ENCODE measurements at regions not wholly inside any gene's neighbourhood (a gene's known extent, or its start where the extent isn't known, plus 50 kb on each side); places are given as distances from the start of the nearest gene placed in this dataset.

GRCh38 chr2:126774290-126774689, 118.3 kb downstream of the GYPC start:
- DNase-seq (ENCODE audit: low read depth, low spot score): no peak

GRCh38 chr2:126774761-126775160, 118.8 kb downstream of the GYPC start:
- DNase-seq (ENCODE audit: low read depth, low spot score): no peak

DNA sequence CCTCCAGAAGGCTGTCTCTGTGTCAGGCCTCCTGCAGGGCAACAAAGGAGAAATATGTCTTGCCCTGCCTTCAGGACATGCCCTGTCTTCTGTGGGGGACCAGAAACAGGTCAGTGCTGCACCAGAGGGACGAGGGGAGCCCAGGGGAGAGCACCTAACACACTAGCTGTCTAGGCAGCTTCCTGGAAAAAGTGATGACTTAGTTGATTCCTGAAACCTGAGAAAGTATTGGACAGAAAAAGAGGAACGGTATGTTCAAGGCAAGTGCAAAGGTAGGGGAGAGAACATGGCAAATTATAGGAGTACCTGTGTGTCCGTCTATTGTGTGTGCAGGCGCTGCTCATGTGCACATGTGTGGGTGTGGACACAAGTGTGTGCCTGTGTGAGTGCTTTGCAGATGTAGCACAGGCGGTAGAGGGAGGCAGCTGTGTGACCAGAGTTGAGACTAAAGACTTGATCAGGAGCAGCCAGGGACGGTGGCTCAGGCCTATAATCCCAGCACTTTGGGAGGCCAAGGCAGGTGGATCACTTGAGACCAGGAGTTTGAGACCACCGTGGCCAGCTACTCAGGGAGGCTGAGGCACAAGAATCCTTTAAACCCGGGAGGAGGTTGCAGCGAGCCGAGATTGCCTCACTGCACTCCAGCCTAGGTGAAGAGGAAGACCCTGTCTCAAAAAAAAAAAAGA, 119.5 kb downstream of the GYPC start:
- no peak for DNase-seq (ENCODE audit: low read depth, low spot score)

- DNase-seq (ENCODE audit: low read depth, low spot score): no peak
These were observed 120.3 kb downstream of the GYPC start for GRCh38 chr2:126776255-126776654.

GRCh38 chr2:126776692-126777619, 121.0 kb downstream of the GYPC start:
- peak; percentile 39 for DNase-seq (ENCODE audit: low read depth, low spot score)

DNA sequence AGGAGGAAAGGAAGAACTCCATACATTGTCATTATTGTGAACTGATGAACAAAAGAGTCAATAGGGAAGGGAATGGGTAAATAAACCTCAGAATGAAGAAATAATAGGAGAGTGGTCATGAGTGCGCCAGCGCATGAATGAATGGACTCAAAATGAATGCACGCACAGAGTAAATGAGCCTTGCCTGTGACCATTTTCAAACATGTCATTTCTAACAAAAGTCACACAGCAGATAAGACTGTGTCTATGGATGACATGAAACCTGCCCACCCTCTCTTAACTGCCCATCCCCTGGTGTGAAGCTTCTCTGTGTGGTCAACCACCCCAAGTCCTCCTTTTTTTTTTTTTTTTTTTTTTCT, 121.1 kb upstream of the TEX51 start:
- no peak for DNase-seq (ENCODE audit: low read depth, low spot score)

DNA sequence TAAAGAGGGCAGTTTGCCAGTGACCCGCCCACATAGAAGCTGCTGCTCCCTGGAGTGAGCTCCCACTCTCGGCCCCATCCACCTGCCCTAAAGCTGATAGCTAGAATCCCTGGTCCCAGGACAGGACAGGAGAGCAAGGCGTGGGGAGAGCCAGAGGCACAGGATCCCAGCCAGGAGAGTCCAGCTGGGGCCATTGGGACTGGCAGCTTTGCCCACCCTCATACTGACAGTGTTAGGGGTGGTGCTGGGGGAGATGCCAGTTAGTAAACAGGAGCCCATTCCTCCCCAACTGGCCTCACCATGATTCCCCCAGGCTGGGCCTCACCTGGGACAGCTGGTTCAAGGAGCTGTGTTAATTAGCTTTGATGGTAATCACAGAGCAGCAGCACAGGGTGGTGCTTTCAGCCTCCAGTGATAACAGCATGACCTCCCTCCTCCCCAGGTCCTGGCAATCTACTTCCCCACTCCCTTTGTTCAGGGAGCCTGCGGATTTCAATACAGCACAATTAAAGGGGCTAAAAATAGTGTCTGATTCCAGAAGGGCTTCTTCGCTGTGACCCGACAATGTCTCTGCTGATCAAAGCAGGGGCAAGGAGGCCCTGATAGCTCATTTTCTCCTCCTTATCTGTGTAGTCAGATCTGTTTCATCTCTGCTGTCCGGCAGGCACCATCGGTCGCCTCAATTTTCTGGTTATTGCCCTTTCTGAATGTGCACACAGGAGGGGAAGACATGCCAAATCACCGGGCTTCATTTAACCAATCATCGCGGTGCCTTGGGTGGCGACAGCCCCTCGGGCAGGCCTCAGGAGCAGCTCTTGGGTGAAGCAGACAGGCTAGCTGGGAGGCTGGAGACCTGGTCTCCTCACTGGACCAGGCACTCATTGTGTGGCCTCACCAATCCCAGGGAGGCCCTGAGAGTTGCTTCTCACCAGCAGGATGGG, 119.9 kb upstream of the TEX51 start:
- DNase-seq (ENCODE audit: low read depth, low spot score): no peak

- DNase-seq (ENCODE audit: low read depth, low spot score): no peak
These were observed 117.5 kb upstream of the TEX51 start for GRCh38 chr2:126781206-126781605.

DNA sequence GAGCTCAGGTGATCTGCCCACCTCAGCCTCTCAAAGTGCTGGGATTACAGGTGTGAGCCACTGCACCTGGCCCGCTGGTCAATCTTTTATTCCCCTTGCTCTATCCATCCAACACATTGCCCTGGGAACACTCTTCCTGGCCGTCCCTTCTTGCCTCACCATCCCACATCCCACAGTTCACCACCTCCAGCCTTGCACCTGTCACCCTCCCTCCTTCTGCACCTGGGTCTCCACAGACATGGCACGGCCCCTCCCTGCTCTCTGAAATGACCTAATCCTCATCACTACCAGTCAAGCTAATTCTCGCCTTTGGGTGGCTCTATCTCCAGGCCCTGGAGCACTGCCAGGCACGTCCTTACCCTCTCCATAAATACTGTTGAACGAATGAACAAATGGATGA, 116.9 kb upstream of the TEX51 start:
- DNase-seq (ENCODE audit: low read depth, low spot score): no peak

- no peak for DNase-seq (ENCODE audit: low read depth, low spot score)
These were observed 116.0 kb upstream of the TEX51 start for GRCh38 chr2:126782648-126783047.

DNA sequence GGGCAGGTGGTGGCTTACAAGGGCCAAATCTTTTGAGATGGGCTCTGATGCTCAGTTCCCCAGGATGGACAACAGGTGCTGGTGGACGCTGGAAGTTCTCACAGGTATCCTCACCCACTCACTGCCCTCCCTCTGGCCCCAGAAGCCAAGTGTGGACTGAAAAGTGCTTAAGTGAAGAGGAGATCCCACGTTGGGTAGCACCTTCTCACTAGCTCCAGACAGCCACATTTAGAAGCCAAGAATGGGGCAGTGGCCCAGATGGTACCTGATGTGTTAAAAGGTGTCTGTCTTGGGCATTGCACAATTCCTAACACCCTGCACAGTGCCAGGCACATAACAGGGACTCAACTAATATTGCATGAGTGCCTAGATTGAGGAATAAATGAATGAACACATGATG, 115.3 kb upstream of the TEX51 start:
- DNase-seq (ENCODE audit: low read depth, low spot score): no peak

DNA sequence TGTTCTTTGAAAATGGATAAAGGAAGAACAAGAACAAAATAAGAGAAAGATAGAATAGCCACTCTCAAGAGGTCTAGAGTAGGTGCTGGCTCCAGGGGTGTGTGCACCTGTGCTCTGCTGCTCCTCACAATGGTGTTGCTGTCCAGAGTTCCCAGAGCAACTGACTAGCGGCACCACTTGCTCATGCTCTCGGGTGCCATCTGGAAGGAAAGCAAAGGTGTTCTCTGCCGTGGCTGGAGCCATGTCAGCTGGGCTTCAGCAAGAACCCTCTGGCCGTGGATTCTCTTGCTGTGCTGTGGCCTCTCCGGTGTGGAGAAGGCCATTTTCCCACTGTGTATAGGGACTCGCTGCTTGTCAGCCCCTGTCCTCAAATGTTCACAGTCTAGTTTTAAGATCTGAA, 114.6 kb upstream of the TEX51 start:
- DNase-seq (ENCODE audit: low read depth, low spot score): no peak

- no peak for DNase-seq (ENCODE audit: low read depth, low spot score)
These were observed 114.1 kb upstream of the TEX51 start for GRCh38 chr2:126784621-126785020.

GRCh38 chr2:126785236-126785635, 113.5 kb upstream of the TEX51 start:
- no peak for DNase-seq (ENCODE audit: low read depth, low spot score)

- DNase-seq (ENCODE audit: low read depth, low spot score): no peak
These were observed 112.8 kb upstream of the TEX51 start for GRCh38 chr2:126785862-126786261.

DNA sequence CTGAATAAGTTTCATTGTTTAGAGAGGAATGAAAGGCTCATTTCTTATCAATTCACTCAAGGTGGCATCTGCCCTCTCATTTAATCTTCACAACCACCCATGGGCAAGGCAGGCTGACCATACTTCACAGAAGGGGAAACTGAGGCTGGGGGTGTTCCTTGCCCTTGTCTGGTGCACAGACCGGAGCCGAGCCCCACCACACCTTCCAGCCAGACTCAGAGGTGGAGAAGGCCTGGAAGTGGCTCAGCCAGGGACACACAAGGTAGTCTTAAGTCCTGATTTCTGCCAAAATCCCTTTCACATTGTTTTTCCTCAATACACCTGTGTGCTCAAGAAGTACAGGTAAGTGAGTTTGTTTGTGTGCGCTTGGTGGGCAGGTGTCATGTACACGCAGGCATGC, 111.9 kb upstream of the TEX51 start:
- DNase-seq (ENCODE audit: low read depth, low spot score): no peak

DNA sequence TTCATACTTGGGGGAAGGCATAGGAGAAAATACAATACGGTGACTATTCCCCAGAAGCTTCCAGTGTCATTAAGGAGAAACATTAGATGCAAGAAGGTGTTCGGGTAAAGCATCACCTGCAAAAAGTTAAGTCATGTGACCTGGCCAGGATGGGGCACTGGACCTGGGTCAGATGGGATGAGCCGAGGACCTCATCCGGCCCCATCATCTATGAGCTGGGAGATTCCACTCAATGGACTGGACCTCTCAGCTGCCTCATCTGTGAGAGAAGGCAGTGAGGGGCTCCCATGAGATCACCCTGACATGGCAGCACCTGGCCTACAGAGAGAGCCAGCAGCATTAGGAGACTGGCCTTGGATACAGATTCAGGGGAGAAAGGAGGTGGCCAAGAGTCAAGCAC, 111.4 kb upstream of the TEX51 start:
- no peak for DNase-seq (ENCODE audit: low read depth, low spot score)

- no peak for DNase-seq (ENCODE audit: low read depth, low spot score)
These were observed 110.6 kb upstream of the TEX51 start for GRCh38 chr2:126788113-126788512.

DNA sequence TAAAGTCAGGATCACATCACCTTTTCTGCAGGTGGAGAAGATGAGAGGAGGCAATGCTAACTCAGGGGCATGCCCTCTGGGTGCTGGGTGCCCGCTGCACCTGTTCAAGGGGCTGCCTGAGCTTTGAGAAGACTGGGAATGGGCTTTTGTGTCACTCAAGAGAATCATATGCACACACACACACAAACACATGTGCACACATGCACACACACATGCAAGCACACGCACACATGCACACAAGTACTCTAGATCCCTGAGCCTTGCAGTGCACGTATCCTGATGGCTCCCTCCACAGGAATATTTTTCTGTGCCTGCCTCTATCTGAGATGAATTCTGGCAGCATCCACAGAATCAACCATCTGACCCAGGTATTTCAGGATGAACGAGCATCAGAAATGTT, 110.0 kb upstream of the TEX51 start:
- no peak for DNase-seq (ENCODE audit: low read depth, low spot score)

DNA sequence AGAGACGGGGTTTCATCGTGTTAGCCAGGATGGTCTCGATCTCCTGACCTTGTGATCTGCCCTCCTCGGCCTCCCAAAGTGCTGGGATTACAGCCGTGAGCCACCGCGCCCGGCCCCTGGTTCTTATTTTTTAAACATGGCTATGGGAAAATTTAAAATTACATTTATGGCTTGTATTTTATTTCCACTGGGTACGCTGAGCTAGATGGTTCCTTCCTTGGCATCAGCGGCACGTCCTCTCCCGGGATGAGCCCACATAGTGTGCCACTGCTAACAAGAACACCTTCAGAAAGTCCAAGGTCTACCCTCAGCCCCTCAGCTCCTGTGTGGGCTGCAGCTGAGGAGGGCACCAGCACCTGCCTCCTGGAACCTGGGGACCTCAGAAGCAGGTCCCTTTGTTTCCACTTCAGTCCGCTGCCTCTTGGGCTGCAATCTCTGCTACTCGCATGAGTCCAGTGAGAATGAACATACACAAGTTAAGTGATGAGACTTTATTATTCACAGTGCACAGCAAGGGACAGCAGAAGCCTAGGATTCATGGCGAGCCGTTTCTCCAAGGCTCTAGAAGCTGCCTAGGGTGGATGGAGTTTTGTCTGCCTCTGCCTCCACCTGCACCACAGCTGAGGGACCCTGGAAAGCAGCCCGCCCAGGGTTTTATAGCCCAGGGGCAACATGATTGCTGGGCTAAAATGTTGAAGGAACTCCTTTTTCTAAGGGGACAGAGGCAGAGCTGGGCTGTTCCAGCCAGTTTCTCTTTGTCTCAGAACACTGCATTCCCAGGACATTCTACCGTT, 107.5 kb upstream of the TEX51 start:
- no peak for DNase-seq (ENCODE audit: low read depth, low spot score)

GRCh38 chr2:126792186-126792585, 106.5 kb upstream of the TEX51 start:
- DNase-seq (ENCODE audit: low read depth, low spot score): no peak
